ENCODE measurements at regions not wholly inside any gene's neighbourhood (a gene's known extent, or its start where the extent isn't known, plus 50 kb on each side); places are given as distances from the start of the nearest gene placed in this dataset.

DNA sequence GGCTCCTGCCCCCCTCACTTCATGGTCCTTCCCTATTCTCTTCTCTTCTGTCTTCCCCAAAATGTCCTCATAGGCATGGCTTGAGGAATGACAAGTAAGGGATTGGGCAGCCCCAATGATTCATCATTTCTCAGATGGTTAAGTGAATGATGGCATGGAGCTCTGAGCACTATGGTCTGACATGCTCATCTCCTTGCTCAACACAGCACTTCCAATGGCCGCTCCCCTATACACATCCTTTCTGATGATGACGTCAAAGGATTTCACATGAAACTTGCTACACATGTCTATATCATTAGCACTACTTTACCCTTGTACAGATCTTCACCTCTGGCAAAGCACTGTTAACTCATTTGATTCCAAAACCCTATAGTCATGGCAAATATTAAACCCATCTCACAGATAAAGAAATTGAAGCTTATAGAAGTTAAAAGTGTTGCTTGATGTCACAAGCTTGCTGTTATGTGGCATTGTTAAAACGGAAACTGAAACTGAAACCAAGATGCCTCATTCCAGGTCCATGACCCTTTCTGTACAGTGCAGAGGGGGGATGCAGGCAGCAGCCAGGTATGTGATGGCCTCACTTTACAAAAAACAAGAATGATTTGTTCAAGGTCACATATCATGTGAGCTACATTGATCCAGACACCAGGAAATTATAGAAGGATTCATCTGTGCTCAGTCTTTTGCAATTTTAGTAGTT is 90.0 kb upstream of the PLXNA4 start:
- TF ChIP-seq EZH2 (IDR thresholded peaks at IDR 0.05; ENCODE audit: insufficient read depth, poor library complexity, severe bottlenecking) (no peak), EZH2phosphoT487 (IDR thresholded peaks at IDR 0.05; ENCODE audit: insufficient read depth, low read depth) (no peak)
